Testis (tissue), 2 donors: ENCODE measurements at regions not wholly inside any gene's neighbourhood (a gene's known extent, or its start where the extent isn't known, plus 50 kb on each side); places are given as distances from the start of the nearest gene placed in this dataset.

Experiments
- DNase-seq: peaks from one replicate; pipeline ENCODE4 v3.0.0-alpha.2; 2019
- H3K27ac ChIP-seq, 2 donors: fragments of 200-600 bp; sonication (generic); one replicate each; pipeline ENCODE4 v1.5.1; 2019
- H3K27me3 ChIP-seq: fragments of 200-600 bp; sonication (generic); one replicate; pipeline ENCODE4 v1.5.1; 2019
- H3K36me3 ChIP-seq: fragments of 200-600 bp; sonication (generic); one replicate; pipeline ENCODE4 v1.5.1; 2017; ENCODE audit warnings: low read depth; ENCODE audit errors: missing control alignments
- H3K4me1 ChIP-seq: fragments of 200-600 bp; sonication (generic); one replicate; pipeline ENCODE4 v1.5.1; 2019
- H3K4me3 ChIP-seq, 2 donors: fragments of 200-600 bp; sonication (generic); one replicate each; pipeline ENCODE4 v1.5.1; 2017 to 2019
- H3K9me3 ChIP-seq: fragments of 200-600 bp; sonication (generic); one replicate; pipeline ENCODE4 v1.5.1; 2017
- POLR2A ChIP-seq: fragments of 450-650 bp; IDR thresholded peaks from one replicate; pipeline ENCODE4 v1.6.1; 2017; ENCODE audit warnings: antibody characterized with exemption, mild to moderate bottlenecking, moderate library complexity
- WGBS, 2 donors: methylation state at CpG; one replicate each; pipeline ENCODE4 v1.1.5; 2018; 5-methylcytosine and 5-hydroxymethylcytosine counted together
- intact Hi-C: fragments of 100-400 bp; cut with DNase I; formaldehyde crosslinking; loops from one replicate; pipeline ENCODE4 v1.15.1; 2023; ENCODE audit warnings: low total_unique reads
- TF ChIP-seq, protein P1 (sequence below), 3 experiments: fragments of 450-650 bp in 2 of 3; fragments of 200-600 bp in 1 of 3; sonication (generic) in 1 of 3; IDR thresholded peaks; one replicate each; pipeline ENCODE4 v1.5.1; 2016 to 2019; ENCODE audit warnings: antibody characterized with exemption in 3 of 3, mild to moderate bottlenecking in 2 of 3, moderate library complexity in 1 of 3

DNA sequence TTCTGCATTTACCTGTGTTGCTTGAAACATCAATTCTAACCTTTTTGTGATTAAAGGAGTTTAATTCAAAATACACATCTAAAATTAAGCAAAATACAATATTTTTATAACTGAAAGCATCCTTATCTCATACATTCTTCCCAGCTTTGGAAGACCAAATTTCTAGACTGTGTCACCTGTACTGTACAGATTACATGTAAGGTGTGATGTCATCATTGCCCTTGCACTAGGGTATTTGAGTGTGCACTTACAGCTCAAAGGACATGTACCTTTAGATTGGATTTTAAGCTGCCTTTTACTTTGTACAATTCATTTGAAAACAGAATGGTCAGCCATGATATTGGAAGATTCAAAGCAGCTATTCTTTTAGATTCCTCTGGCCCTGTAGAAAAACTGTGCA lies 932.8 kb upstream of the POU3F3 start:
- H3K27me3 ChIP-seq, result no peaks in the 10 kb centered on the region
- intact Hi-C loops, result no loop called here
- H3K4me3 ChIP-seq, result no peak overlapping the region
- TF ChIP-seq, protein P1, sequence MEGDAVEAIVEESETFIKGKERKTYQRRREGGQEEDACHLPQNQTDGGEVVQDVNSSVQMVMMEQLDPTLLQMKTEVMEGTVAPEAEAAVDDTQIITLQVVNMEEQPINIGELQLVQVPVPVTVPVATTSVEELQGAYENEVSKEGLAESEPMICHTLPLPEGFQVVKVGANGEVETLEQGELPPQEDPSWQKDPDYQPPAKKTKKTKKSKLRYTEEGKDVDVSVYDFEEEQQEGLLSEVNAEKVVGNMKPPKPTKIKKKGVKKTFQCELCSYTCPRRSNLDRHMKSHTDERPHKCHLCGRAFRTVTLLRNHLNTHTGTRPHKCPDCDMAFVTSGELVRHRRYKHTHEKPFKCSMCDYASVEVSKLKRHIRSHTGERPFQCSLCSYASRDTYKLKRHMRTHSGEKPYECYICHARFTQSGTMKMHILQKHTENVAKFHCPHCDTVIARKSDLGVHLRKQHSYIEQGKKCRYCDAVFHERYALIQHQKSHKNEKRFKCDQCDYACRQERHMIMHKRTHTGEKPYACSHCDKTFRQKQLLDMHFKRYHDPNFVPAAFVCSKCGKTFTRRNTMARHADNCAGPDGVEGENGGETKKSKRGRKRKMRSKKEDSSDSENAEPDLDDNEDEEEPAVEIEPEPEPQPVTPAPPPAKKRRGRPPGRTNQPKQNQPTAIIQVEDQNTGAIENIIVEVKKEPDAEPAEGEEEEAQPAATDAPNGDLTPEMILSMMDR (IDR thresholded peaks at IDR 0.05), result no peak
- no peak for TF ChIP-seq POLR2A
- H3K4me1 ChIP-seq, result no peaks in the 10 kb centered on the region
- no peak for DNase-seq
- H3K27ac ChIP-seq, result no peak overlapping the region
- no peaks in the 10 kb centered on the region for H3K36me3 ChIP-seq
- no peaks in the 10 kb centered on the region for H3K9me3 ChIP-seq

DNA sequence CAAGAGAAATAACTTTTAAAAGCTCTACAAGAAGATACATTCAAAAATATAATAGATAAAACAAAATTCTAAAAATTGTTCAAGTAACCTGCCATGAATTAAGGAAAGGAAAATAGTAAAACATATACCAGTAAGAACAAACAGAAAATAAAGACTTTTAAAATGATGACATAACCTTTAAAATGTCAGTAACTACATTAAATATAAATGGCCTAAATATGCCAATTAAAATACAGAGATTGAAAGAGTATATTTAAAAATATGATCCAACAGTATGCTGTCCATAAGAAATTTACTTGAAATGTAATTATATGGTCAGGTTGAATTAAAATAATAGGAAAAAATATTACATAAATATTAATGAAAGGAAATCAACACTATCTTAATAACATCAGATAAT lies 911.7 kb upstream of the POU3F3 start:
- H3K4me1 ChIP-seq, result no peaks in the 10 kb centered on the region
- TF ChIP-seq, protein P1 (IDR thresholded peaks at IDR 0.05), result no peak
- no peak for TF ChIP-seq POLR2A

DNA sequence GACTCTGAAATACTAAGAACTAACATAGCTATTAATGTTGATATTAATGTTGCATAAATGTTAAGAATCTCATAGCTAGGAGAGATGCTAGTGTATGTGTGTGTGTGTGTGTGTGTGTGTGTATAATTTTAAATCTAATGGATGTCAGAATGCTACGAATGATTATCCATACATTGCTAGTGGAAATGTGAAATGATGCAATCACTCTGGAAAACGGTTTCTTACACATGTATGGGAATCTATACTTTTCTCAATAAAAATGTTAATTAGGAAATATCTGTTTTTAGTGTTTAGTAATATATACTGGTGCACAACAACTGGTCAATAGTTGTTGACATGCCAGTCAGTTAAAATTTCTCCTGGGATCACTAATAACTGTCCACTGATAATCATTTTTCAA lies 908.8 kb upstream of the POU3F3 start:
- Histone ChIP-seq H3K27me3 (no peaks in the 10 kb centered on the region), H3K36me3 (no peaks in the 10 kb centered on the region), H3K4me3 (no peak overlapping the region), H3K27ac (no peak overlapping the region), H3K4me1 (no peaks in the 10 kb centered on the region), H3K9me3 (no peaks in the 10 kb centered on the region)
- intact Hi-C loops, result no loop called here
- TF ChIP-seq, protein P1 (IDR thresholded peaks at IDR 0.05), result no peak
- no peak for TF ChIP-seq POLR2A
- DNase-seq, result no peak
- 83 to 85% methylated on average over 2 of the region's 2 CpGs for WGBS, 2 donors

More for the DNA sequence above, 911.7 kb upstream of the POU3F3 start:
- DNase-seq, result no peak
- no peaks in the 10 kb centered on the region for H3K27me3 ChIP-seq
- H3K4me3 ChIP-seq, result no peak overlapping the region
- no peaks in the 10 kb centered on the region for H3K9me3 ChIP-seq
- H3K27ac ChIP-seq, result no peak overlapping the region
- intact Hi-C loops, result no loop called here
- H3K36me3 ChIP-seq, result no peaks in the 10 kb centered on the region

DNA sequence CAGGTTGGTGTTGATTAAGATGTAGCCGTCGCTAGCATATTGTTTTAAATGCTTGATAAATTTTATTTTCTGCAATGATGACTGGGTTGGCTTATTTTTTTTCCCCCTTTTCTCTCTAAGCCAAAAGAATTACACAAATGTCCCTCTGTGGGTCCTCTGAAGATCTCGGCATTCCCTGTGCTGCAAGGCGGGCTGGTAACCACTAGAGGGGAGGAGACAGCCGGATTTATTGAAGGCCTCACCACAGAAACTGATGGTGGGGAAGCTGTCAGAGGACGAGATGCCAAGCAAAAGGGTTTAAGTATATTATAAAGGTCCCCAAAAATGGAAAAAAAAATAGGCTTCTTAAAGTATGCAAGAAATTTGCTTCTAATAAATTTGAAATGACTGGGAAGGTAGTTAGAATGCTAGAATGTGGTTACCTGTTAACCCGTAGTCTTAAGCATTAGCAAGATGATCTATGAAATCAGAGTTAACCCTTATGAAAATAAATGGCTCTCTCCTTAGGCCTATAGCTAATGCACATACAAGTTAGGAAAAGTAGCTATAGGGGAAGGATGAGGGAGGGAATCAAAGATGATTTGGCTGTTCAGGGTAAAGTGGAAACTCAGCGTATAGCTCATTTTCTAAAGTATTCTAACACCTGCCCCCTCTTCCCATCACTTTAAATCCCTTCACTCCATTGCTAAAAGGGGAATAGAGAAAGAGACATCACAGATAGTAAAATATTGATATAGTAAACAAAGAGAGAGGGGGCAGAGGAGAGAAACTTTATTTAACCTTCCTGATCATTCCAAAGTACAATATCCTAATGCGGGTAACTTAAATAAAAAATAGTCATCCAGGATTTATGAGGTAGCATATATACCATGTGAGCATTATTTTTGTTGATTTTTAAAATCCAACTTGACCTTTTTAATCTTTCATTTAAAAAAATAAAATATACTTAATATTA lies 894.5 kb upstream of the POU3F3 start:
- H3K4me1 ChIP-seq, result no peaks in the 10 kb centered on the region
- no peaks in the 10 kb centered on the region for H3K27me3 ChIP-seq
- no peaks in the 10 kb centered on the region for H3K9me3 ChIP-seq
- no peak overlapping the region for H3K4me3 ChIP-seq
- intact Hi-C loops, result no loop called here
- H3K27ac ChIP-seq, result no peak overlapping the region
- TF ChIP-seq POLR2A, result no peak
- TF ChIP-seq, protein P1 (IDR thresholded peaks at IDR 0.05), result peak in 2 of 3 experiments; percentile 27 to 34
- H3K36me3 ChIP-seq, result no peaks in the 10 kb centered on the region
- 33 to 41% methylated on average over 9 of the region's 9 CpGs for WGBS, 2 donors
- peak; percentile 60 for DNase-seq

DNA sequence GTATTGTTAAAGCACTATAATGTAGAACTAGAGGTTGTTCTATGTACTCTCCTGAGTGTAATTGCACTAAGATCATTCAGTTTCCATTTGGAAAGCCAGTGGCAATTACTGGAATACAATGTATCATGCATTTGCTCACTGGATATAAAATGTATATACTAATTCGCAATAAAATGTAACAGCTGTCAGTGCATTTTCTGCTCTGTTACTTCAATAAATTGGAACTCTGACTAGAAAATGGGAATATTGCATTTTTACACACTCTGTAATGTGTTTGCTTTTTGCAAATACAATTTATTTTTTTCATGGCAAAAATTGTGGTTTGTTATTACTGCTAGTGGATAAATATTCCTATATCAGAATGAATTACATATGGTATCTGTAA lies 893.8 kb upstream of the POU3F3 start:
- Histone ChIP-seq H3K27me3 (no peaks in the 10 kb centered on the region), H3K4me1 (no peaks in the 10 kb centered on the region), H3K9me3 (no peaks in the 10 kb centered on the region), H3K36me3 (no peaks in the 10 kb centered on the region), H3K27ac (no peak overlapping the region), H3K4me3 (no peak overlapping the region)
- 70 to 76% methylated on average over 1 of the region's 1 CpG for WGBS, 2 donors
- intact Hi-C loops, result no loop called here
- no peak for DNase-seq
- no peak for TF ChIP-seq POLR2A
- TF ChIP-seq, protein P1 (IDR thresholded peaks at IDR 0.05), result no peak
